Adrenal gland (tissue), 5 donors: ENCODE measurements at regions not wholly inside any gene's neighbourhood (a gene's known extent, or its start where the extent isn't known, plus 50 kb on each side); places are given as distances from the start of the nearest gene placed in this dataset.

Experiments used
- CTCF ChIP-seq, 6 experiments: fragments of 450-650 bp in 4 of 6; fragments of 200-600 bp in 2 of 6; sonication (generic) in 1 of 6; IDR thresholded peaks; 1 replicate in 5 of 6; 2 replicates in 1 of 6; pipeline versions ENCODE4 v1.5.1 to v1.8.0; 2016 to 2021; ENCODE audit warnings: antibody characterized with exemption in 6 of 6, mild to moderate bottlenecking in 2 of 6, moderate library complexity in 1 of 6
- POLR2A ChIP-seq, 2 donors: fragments of 450-650 bp; IDR thresholded peaks; one replicate each; pipeline ENCODE4 v1.6.1; 2017; ENCODE audit warnings: antibody characterized with exemption in 2 of 2, mild to moderate bottlenecking in 2 of 2, moderate library complexity in 1 of 2
- donor health status: DM: no; HTN: no; CAD: no.

GRCh38 chr12:92550661-92551060 lies 152.1 kb upstream of the PLEKHG7 start:
- TF ChIP-seq CTCF (IDR thresholded peaks at IDR 0.05) (no peak), POLR2A (IDR thresholded peaks at IDR 0.05) (no peak)
